SK-N-MC (cell line): ENCODE measurements at regions not wholly inside any gene's neighbourhood (a gene's known extent, or its start where the extent isn't known, plus 50 kb on each side); places are given as distances from the start of the nearest gene placed in this dataset.

ENCODE experiments used
- EZH2 ChIP-seq: fragments of 200-600 bp; sonication (generic); IDR thresholded peaks from one replicate; pipeline ENCODE4 v1.6.1; 2017; ENCODE audit warnings: antibody characterized with exemption
- FOXP2 ChIP-seq: optimal IDR thresholded peaks from 2 replicates; pipeline ENCODE3; 2011; ENCODE audit warnings: mild to moderate bottlenecking, moderate library complexity; ENCODE audit not compliant: insufficient read depth; ENCODE audit errors: extremely low read length, control extremely low read depth
- POLR2AphosphoS5 ChIP-seq: IDR thresholded peaks from 2 replicates; pipeline ENCODE4 v1.6.1; 2012; ENCODE audit warnings: mild to moderate bottlenecking, low read depth, low read length, borderline replicate concordance

GRCh38 chr11:39165021-39165420 lies 2294.4 kb downstream of the LRRC4C start:
- no peak for TF ChIP-seq EZH2
- no peak for TF ChIP-seq POLR2AphosphoS5
- no peak for TF ChIP-seq FOXP2
